MCF 10A (cell line): ENCODE measurements at regions not wholly inside any gene's neighbourhood (a gene's known extent, or its start where the extent isn't known, plus 50 kb on each side); places are given as distances from the start of the nearest gene placed in this dataset.

Experiments used
- BruUV-seq: library from RNA; stranded (reverse); fragments of 400-500 nt; replicated peaks from 2 replicates; lab custom pipeline; 2021; lab: Mats Ljungman, UMichigan
- CTCF ChIA-PET: fragments of 300-600 bp; sonication (Branson Sonifier 250); formaldehyde crosslinking; extraction: SDS; loops from one replicate; lab custom pipeline; 2021; ENCODE audit warnings: antibody characterized with exemption, inconsistent platforms; lab: Yijun Ruan, JAX
- POLR2A ChIA-PET: fragments of 300-600, 350-650 bp; sonication (Branson Sonifier 250); formaldehyde crosslinking; extraction: SDS; loops from one replicate; lab custom pipeline; 2020; ENCODE audit warnings: antibody characterized with exemption, inconsistent platforms; lab: Yijun Ruan, JAX
- DNase-seq: peaks from one replicate; pipeline ENCODE4 v3.0.0-alpha.2; 2018; ENCODE audit not compliant: unreplicated experiment
- H3K27ac Mint-ChIP-seq: one replicate; pipeline ENCODE4 v1.8.0; 2022; ENCODE audit warnings: mild to moderate bottlenecking, low read depth, mixed read lengths; ENCODE audit not compliant: unreplicated experiment
- H3K27me3 Mint-ChIP-seq: one replicate; pipeline ENCODE4 v1.8.0; 2022; ENCODE audit warnings: mixed read lengths; ENCODE audit not compliant: insufficient read depth, unreplicated experiment
- H3K36me3 Mint-ChIP-seq: one replicate; pipeline ENCODE4 v1.8.0; 2022; ENCODE audit warnings: mild to moderate bottlenecking, moderate library complexity, mixed read lengths; ENCODE audit not compliant: insufficient read depth, unreplicated experiment
- H3K4me1 Mint-ChIP-seq: one replicate; pipeline ENCODE4 v1.8.0; 2022; ENCODE audit warnings: mixed read lengths; ENCODE audit not compliant: insufficient read depth, unreplicated experiment
- H3K4me3 Mint-ChIP-seq: one replicate; pipeline ENCODE4 v1.8.0; 2022; ENCODE audit warnings: mild to moderate bottlenecking, moderate library complexity, mixed read lengths; ENCODE audit not compliant: unreplicated experiment
- H3K9me3 Mint-ChIP-seq: one replicate; pipeline ENCODE4 v1.8.0; 2022; ENCODE audit warnings: mixed read lengths; ENCODE audit not compliant: unreplicated experiment
- CTCF ChIP-seq: fragments of 200-600 bp; IDR thresholded peaks from one replicate; pipeline ENCODE4 v1.8.0; 2022; ENCODE audit warnings: antibody characterized with exemption, mild to moderate bottlenecking; ENCODE audit not compliant: unreplicated experiment
- intact Hi-C: fragments of 100-400 bp; cut with micrococcal nuclease; formaldehyde crosslinking; loops from 2 replicates; pipeline ENCODE4 v1.14.1; 2022

- POLR2A ChIA-PET, result no interaction called here
- no peak overlapping the region for H3K4me3 Mint-ChIP-seq
- no TSS peak for BruUV-seq
These were observed 56.4 kb upstream of the FBXO33 start for GRCh38 chr14:39488600-39488999.

DNA sequence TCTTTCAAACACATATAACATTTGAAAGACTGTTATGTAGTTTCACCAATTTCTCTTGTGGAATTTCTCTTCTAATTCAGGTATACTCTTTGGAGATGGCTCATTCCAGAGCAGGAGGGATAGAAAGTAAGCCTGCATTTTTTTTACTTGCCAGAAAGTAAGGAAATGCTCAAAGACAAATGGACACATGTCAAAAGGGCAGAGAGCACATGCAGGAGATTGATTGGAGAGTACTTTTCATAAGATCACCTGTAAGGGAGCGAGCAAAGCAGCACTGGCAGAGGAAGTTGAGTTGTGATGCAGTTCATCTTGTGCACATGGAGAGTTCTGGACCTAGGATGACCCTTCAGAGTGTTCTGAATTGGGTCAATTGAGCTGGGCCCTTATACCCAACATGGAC lies 51.4 kb upstream of the FBXO33 start:
- Mint-ChIP-seq H3K27me3 (peaks cover 8% of the 10 kb centered on the region), H3K4me1 (no peaks in the 10 kb centered on the region), H3K4me3 (no peak overlapping the region), H3K27ac (no peak overlapping the region), H3K36me3 (no peaks in the 10 kb centered on the region), H3K9me3 (no peaks in the 10 kb centered on the region)
- intact Hi-C loops, result no loop called here
- no peak for TF ChIP-seq CTCF
- DNase-seq, result no peak
- no TSS peak for BruUV-seq
- CTCF ChIA-PET, result interaction anchor here (1.1 kb wide), 1 partner anchor 472 kb away, joined by 3 read pairs; no protein-coding TSS in a partner anchor
- POLR2A ChIA-PET, result no interaction called here

More at GRCh38 chr14:39488600-39488999, 56.4 kb upstream of the FBXO33 start:
- H3K4me1 Mint-ChIP-seq, result peaks cover 12% of the 10 kb centered on the region
- no peaks in the 10 kb centered on the region for H3K36me3 Mint-ChIP-seq
- DNase-seq, result peak; percentile 1
- CTCF ChIA-PET, result interaction anchor here (0.7 to 0.9 kb wide), 2 partner anchors 10 to 20 kb away, joined by 3 to 5 read pairs; no protein-coding TSS in a partner anchor
- H3K9me3 Mint-ChIP-seq, result no peaks in the 10 kb centered on the region
- H3K27ac Mint-ChIP-seq, result no peak overlapping the region
- H3K27me3 Mint-ChIP-seq, result peaks cover 20% of the 10 kb centered on the region
- intact Hi-C loops, result no loop called here
- TF ChIP-seq CTCF, result no peak
